ENCODE measurements at regions not wholly inside any gene's neighbourhood (a gene's known extent, or its start where the extent isn't known, plus 50 kb on each side); places are given as distances from the start of the nearest gene placed in this dataset.

DNA sequence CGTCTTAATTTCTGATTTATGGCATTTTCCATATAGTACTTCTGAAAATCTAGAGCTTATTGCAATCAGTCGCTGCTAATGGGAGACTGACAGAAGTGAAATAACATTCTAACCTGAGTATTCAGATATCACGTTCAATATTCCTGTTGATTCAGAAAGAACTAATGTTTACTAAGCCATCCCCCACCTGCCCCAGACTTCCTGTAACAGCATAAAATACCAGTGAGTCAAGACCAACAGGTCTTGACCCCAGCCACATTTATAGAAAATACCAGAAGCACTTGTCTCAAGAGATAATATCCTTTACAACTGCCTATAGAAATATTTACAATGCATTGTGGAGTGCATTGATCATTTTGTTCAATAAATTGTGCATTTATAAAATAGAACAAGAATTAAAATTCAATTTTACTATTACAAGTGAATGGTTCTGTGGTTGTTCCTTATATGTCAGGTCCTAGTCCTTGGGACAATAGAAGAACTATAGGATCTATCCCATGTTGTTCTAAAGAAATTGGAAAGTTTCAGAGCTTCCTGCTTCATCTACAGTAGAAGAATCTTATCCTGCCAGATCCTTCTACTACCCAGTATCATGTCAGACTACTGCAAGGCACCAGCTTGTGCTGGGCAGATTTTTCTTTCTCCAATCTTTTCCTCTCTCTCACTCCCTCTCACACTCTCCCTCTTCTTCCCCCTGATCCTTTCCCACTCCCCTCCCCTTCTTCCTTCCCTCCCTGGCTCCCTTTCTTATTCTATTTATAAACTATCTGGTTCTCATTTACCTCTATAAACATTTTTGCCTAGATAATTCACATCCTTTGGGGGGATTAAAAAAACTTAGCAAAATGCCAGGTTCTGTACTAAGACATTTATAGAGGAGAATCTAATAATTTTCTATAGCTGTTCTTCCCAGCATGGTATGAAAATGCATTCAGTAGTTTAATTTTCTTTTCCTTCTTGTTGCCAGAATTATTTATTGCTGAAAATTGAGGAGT, 629.9 kb downstream of the DIAPH3 start:
- peak; percentile 53 for DNase-seq (ENCODE audit: low spot score)

DNA sequence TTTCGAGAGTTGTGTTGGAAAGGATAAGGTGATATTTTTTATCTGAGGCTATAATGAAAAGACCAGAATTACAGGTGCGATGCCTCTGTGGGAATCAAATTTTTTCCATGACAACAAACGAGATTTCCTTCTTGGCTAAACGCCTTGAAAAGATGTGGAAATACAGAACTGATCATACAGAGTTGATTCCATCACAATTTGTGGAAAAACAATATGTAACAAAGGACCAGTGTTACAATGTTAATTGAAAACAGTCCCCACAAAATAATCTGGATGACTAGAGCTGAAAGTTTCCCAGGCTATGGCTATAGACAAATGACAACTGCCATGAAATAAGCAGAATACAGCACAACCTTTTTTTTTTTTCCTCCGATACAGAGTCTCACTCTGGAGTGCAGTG, 628.9 kb downstream of the DIAPH3 start:
- no peak for DNase-seq (ENCODE audit: low spot score)

DNA sequence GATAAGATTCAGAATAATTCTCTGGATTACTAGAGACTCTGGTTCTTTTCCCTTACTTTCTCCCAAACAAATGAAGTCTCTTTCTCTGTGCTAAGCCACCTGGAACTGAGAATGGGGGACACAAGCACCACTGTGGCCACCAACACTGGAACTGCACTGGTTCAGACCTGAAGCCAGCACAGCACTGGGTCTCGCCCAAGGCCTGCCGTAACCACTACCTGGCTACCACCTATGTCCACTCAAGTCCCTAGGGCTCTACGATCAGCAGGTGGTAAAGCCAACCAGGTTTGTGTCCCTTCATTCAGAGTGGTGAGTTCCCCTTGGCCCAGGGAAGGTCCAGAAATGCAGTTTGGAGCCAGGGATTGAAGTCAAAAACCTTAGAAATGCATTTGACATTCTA, 626.2 kb downstream of the DIAPH3 start:
- no peak for DNase-seq (ENCODE audit: low spot score)

GRCh38 chr13:59538512-59538911, 625.2 kb downstream of the DIAPH3 start:
- no peak for DNase-seq (ENCODE audit: low spot score)

DNA sequence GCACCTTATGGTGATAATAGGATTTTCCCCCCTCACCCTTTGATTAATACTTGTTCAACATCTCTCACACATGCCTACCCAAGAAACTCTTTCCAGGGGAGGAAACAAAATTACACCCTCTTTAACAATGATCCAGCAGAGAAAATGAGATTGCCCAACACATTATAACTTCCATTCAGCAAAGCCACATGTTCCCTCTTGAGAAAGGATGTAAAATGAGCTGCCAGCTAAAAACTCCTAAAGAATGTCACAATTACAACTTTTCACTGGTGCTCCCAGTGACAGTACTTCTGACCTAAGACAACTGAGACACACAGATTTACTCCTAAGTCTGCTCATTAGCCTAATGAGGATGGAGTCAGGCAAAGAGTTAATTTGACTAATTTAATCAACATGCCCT, 621.4 kb downstream of the DIAPH3 start:
- no peak for DNase-seq (ENCODE audit: low spot score)

GRCh38 chr13:59543418-59543817, 620.3 kb downstream of the DIAPH3 start:
- no peak for DNase-seq (ENCODE audit: low spot score)

GRCh38 chr13:59545007-59545406, 618.7 kb downstream of the DIAPH3 start:
- no peak for DNase-seq (ENCODE audit: low spot score)

DNA sequence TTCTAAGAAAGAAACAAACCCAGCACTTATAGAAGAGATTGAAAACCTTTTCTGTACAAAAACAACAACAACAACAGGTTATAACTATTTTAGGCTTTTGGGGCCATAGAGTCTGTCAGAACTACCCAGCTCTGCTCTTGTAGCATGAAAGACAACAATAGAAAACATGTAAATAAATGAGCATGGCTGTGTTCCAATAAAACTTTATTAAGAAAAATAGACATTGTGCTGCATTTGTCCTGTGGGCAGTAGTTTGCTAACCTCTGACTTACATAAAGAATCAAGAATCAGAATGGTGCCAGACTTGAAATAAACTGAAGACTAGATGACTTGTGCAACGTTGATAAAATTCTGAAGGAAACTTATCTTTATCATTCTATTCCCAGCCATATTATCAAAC, 617.5 kb downstream of the DIAPH3 start:
- DNase-seq (ENCODE audit: low spot score) = no peak

- DNase-seq (ENCODE audit: low spot score) = no peak
Measured at GRCh38 chr13:59547950-59548349, 615.8 kb downstream of the DIAPH3 start.

GRCh38 chr13:59562924-59563323, 600.8 kb downstream of the DIAPH3 start:
- no peak for DNase-seq (ENCODE audit: low spot score)

GRCh38 chr13:59566561-59566960, 597.2 kb downstream of the DIAPH3 start:
- no peak for DNase-seq (ENCODE audit: low spot score)

DNA sequence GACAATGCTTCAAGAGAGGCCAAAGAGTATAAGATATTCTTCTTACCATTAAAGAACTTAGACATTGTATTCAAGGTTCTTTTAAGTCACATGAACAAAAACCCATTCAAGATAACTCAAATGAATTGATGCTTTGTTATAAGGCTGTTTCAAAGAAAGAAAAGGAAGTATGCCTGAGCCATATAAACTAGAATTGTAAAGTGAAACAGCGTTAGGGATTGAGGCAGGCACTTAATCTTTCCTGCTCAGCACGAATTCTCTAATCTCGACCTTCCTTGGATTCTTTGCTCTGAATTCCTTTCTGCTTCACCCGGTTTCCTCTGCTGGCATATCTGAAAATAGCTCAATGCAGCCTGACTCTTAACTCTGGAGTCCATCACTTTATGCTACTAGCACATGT, 595.4 kb downstream of the DIAPH3 start:
- DNase-seq (ENCODE audit: low spot score) = no peak

DNA sequence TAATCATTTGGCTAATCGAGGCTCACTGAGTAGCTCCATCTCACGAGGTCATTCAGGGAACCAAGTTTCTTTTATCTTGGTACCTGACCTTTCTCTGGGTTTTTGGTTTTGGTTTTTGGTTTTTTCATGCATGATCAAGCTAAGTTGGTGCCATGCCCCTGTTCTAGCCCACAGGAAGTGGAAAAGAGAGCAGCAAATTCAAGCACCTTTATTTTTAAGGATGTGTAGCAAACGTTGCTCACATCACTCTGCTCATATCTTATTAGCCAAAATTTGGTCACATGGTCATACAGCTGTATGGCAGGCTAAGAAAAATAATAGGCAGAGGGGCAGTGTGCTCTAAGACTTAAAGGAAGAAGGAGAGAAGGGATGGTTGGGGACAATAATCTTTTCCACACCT, 593.5 kb downstream of the DIAPH3 start:
- DNase-seq (ENCODE audit: low spot score) = no peak

DNA sequence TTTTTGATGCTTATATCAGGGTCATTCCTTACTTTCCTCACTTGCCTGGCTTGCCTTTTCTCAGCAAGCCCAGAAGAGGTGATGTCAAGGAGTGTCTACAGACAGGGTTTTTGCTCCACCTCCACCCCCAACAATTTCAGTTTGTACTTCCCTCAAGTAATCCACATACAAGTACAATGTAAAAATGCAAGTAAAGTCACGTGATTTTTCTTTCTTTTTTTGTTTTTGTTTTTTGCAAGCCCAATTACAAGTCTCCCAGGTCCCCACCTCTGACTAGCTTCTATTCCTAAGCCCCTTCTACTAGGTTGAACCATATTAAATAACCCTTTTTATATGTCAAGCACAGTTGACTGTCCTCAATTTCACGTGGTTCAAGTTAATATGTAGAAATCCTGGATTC, 579.6 kb downstream of the DIAPH3 start:
- DNase-seq (ENCODE audit: low spot score) = no peak

DNA sequence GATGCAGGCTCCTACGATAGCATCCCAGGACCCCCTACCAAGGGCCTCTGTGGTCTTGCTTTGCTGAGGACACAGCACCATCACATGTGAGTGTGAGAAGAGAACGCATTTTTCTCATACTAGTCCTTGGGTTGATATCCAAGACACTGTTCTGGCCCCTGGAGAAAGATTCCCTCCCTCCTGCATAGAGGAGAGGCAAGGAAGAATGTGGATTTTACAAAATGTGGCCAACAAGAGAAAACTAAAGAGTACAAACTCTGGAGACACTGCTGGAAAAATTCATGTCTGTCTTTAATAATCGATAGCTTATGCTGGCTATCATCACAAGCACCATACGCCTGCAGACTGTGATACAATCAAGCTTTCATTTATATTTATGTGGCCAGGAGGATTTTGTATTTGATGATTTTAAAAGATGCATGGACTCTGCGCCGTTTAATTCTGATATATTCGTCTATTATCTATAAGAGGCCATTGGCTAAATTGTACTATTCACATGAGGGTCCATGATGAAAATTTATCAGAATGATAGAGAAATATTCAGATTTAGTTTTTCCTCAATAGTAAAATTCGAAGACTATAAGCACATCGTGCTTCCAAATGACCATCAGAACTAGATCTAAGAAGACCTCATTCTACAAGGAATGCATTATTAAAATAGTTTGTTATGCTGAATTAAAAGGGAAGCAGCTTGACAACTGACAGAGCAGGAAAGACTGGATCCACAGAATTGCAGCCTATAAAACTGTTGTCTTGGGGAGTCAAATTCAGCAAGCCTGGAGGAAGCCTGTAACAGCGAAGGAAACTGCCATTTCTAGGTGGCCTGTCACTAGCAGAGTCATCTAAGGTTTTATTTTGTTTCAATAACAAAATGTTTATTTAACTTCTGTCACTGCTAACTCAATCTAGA, 578.7 kb downstream of the DIAPH3 start:
- no peak for DNase-seq (ENCODE audit: low spot score)

DNA sequence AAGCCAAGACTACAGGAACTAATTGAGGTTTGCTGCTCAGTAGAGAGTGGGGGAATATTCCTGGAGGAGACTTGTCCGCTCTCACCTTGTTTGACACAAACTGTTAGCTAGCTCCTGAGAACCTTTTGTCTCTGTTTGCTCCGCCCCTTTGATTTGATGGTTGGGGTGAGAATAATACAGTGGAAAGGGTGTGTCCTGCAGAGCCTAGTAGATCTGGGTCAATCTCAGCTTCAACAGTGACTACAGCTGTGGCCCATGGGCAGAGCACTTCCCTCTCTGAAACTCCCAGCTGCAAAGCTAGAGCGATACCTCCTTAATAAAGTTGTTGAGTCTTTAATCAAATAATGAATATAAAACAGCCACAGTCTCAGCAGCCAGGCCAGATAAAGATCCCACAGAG, 576.7 kb downstream of the DIAPH3 start:
- DNase-seq (ENCODE audit: low spot score) = no peak

- no peak for DNase-seq (ENCODE audit: low spot score)
Measured at GRCh38 chr13:59587971-59588716, 575.6 kb downstream of the DIAPH3 start.

GRCh38 chr13:59588717-59589067, 575.0 kb downstream of the DIAPH3 start:
- DNase-seq (ENCODE audit: low spot score) = no peak

GRCh38 chr13:59601993-59602392, 561.7 kb downstream of the DIAPH3 start:
- DNase-seq (ENCODE audit: low spot score) = no peak

GRCh38 chr13:59603646-59604045, 560.1 kb downstream of the DIAPH3 start:
- DNase-seq (ENCODE audit: low spot score) = no peak

DNA sequence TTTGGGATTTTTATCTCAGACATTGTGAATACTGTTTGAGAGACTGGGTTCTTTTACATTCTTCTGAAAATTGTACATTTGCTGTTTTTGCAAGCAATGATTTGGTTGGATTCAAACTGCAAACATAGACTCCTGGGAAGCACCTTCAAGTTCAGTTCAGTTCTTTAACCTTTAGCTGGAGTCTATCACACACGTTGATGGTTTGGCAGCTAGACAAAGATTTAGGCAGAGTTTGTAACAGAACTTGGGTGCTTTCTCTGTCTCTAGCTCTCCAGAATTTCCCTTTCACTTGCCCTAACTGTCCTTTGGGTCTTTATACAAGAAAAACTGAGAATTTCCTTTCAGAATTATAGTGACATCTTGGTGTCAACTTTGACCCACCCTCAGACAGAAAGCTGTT, 556.6 kb downstream of the DIAPH3 start:
- DNase-seq (ENCODE audit: low spot score) = no peak

- no peak for DNase-seq (ENCODE audit: low spot score)
Measured at GRCh38 chr13:59607780-59608233, 555.9 kb downstream of the DIAPH3 start.

Measured in A172 (cell line).